Stomach (tissue), 8 donors: ENCODE measurements at regions not wholly inside any gene's neighbourhood (a gene's known extent, or its start where the extent isn't known, plus 50 kb on each side); places are given as distances from the start of the nearest gene placed in this dataset.

ENCODE experiments used
- DNase-seq, 2 donors: peaks; one replicate each; pipeline versions ENCODE4 v3.0.0 to v3.0.0-alpha.2; 2013 to 2019
- H3K27ac ChIP-seq, 5 donors: fragments of 200-600 bp in 4 of 5; sonication (generic) in 4 of 5; one replicate each; pipeline ENCODE4 v1.5.1; 2013 to 2019; ENCODE audit warnings: mild to moderate bottlenecking in 1 of 5, moderate library complexity in 1 of 5
- H3K27me3 ChIP-seq, 3 donors: fragments of 200-600 bp; sonication (generic); one replicate each; pipeline ENCODE4 v1.5.1; 2017 to 2019; ENCODE audit warnings: mixed run types in 1 of 3
- H3K36me3 ChIP-seq, 4 donors: fragments of 200-600 bp; sonication (generic); 1 replicate in 3 of 4; 2 replicates in 1 of 4; pipeline ENCODE4 v1.5.1; 2016 to 2019
- H3K4me1 ChIP-seq, 4 donors: fragments of 200-600 bp; sonication (generic); one replicate each; pipeline ENCODE4 v1.5.1; 2016 to 2019
- H3K4me3 ChIP-seq, 4 donors: fragments of 200-600 bp; sonication (generic) in 3 of 4; one replicate each; pipeline ENCODE4 v1.5.1; 2016 to 2019; ENCODE audit warnings: mild to moderate bottlenecking in 1 of 4
- H3K9me3 ChIP-seq, 4 donors: fragments of 200-600 bp; sonication (generic); one replicate each; pipeline ENCODE4 v1.5.1; 2016 to 2019
- EP300 ChIP-seq: sonication (generic); formaldehyde crosslinking; IDR thresholded peaks from one replicate; pipeline ENCODE4 v1.6.1; 2017; ENCODE audit warnings: antibody characterized with exemption
- POLR2A ChIP-seq, 4 donors: fragments of 450-650 bp; IDR thresholded peaks; one replicate each; pipeline ENCODE4 v1.6.1; 2016; ENCODE audit warnings: antibody characterized with exemption in 4 of 4, control low read depth in 2 of 4, mild to moderate bottlenecking in 1 of 4, moderate library complexity in 1 of 4
- POLR2AphosphoS5 ChIP-seq, 3 donors: sonication (generic); formaldehyde crosslinking; IDR thresholded peaks; one replicate each; pipeline ENCODE4 v1.6.1; 2016; ENCODE audit warnings: antibody characterized with exemption in 3 of 3
- WGBS, 5 donors: extraction: QIAGEN DNeasy Blood & Tissue Kit in 3 of 5; methylation state at CpG; one replicate each; pipeline versions ENCODE4 v1.1.5 to v1.1.7; 2013 to 2018; 5-methylcytosine and 5-hydroxymethylcytosine counted together
- intact Hi-C: fragments of 100-400 bp; cut with DNase I; formaldehyde crosslinking; loops from one replicate; pipeline ENCODE4 v1.15.1; 2023; ENCODE audit warnings: low total_unique reads
- TF ChIP-seq, protein P1 (sequence below), 7 experiments: fragments of 450-650 bp in 4 of 7; fragments of 200-600 bp in 3 of 7; sonication (generic) in 3 of 7; IDR thresholded peaks; one replicate each; pipeline ENCODE4 v1.5.1; 2016 to 2019; ENCODE audit warnings: antibody characterized with exemption in 7 of 7, control low read depth in 2 of 7, mild to moderate bottlenecking in 1 of 7
- donor health status: healthy with polysubstance abuse.
- donor health status: Bipolar disorder and iron deficiency.
- donor health status: healthy.

DNA sequence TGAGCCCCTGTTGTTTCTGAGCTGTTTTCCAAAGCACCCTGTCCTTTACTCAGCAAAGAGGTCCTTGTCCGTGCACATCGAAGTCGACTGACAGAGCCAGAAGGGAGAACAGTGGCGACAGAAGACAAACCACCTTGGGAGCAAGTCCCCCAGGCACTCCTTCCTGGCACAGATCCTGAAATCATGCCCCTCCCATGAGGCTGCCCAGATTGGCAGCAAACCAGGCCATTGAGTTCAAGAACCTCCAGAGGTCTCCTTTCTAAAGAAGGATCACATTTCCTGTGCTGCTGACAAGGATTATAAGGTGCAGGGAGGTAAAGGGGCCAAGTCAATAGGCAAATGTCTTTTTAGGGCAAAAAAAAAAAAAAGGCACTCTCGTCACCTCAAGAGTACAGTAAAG, 84.7 kb upstream of the HIVEP3 start:
- no peaks in the 10 kb centered on the region for H3K9me3 ChIP-seq
- H3K4me3 ChIP-seq = no peak overlapping the region
- intact Hi-C loops = no loop called here
- 60 to 75% (median 66%) methylated on average over 5 of the region's 5 CpGs for WGBS, 5 donors
- no peak overlapping the region for H3K27ac ChIP-seq
- no peaks in the 10 kb centered on the region for H3K36me3 ChIP-seq
- no peaks in the 10 kb centered on the region for H3K4me1 ChIP-seq
- peak; percentile 8 to 50 for DNase-seq
- TF ChIP-seq EP300 (no peak), POLR2AphosphoS5 (IDR thresholded peaks at IDR 0.05) (no peak), POLR2A (IDR thresholded peaks at IDR 0.05) (no peak)
- TF ChIP-seq, protein P1, sequence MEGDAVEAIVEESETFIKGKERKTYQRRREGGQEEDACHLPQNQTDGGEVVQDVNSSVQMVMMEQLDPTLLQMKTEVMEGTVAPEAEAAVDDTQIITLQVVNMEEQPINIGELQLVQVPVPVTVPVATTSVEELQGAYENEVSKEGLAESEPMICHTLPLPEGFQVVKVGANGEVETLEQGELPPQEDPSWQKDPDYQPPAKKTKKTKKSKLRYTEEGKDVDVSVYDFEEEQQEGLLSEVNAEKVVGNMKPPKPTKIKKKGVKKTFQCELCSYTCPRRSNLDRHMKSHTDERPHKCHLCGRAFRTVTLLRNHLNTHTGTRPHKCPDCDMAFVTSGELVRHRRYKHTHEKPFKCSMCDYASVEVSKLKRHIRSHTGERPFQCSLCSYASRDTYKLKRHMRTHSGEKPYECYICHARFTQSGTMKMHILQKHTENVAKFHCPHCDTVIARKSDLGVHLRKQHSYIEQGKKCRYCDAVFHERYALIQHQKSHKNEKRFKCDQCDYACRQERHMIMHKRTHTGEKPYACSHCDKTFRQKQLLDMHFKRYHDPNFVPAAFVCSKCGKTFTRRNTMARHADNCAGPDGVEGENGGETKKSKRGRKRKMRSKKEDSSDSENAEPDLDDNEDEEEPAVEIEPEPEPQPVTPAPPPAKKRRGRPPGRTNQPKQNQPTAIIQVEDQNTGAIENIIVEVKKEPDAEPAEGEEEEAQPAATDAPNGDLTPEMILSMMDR (IDR thresholded peaks at IDR 0.05) = no peak
- no peaks in the 10 kb centered on the region for H3K27me3 ChIP-seq

DNA sequence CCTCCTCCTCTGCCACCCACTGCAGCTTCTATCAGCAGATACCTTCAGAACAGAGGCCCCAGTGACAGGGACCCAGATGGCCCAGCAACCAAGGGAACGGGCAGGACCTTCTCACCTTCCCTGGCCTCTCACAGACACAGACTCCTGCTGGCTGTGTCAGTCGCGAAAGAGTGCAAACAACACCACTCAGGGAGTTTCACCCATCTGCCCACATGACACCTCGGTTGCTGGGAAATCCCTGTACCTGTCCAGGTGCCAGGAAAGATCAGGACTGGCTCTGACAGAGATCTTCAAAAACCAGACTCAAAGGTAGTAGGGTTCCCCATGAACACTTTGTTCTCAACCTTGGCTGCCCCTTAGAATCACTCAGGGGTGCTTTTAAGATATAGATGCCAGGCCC, 83.5 kb upstream of the HIVEP3 start:
- Histone ChIP-seq H3K27ac (no peak overlapping the region), H3K4me1 (no peaks in the 10 kb centered on the region), H3K9me3 (no peaks in the 10 kb centered on the region), H3K27me3 (no peaks in the 10 kb centered on the region), H3K36me3 (no peaks in the 10 kb centered on the region), H3K4me3 (no peak overlapping the region)
- peak in 1 of 2 donors; percentile 31 for DNase-seq
- 54 to 69% (median 63%) methylated on average over 4 of the region's 4 CpGs for WGBS, 5 donors
- TF ChIP-seq EP300 = no peak
- TF ChIP-seq POLR2A (IDR thresholded peaks at IDR 0.05) = no peak
- TF ChIP-seq POLR2AphosphoS5 (IDR thresholded peaks at IDR 0.05) = no peak
- TF ChIP-seq, protein P1 (IDR thresholded peaks at IDR 0.05) = no peak
- intact Hi-C loops = no loop called here

DNA sequence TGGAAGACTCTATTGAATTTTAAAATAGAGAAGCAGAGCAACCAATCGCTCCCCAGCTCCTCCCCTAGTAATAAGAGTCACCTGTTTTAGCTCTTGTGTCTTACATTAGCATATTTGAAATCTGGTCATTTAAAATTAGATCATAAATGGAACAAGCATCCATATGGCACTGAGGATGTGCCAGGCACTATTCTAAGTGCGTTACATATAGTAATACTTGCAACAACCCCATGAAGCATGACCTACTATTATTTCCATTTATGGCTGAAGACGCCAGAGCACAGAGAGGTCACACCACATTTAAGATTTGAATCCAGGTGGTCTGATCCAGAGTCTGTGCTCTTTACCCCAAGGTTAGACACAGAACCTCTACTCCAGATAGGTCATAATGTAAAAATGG, 82.0 kb upstream of the HIVEP3 start:
- TF ChIP-seq EP300 = no peak
- TF ChIP-seq POLR2AphosphoS5 (IDR thresholded peaks at IDR 0.05) = no peak
- TF ChIP-seq, protein P1 (IDR thresholded peaks at IDR 0.05) = no peak
- TF ChIP-seq POLR2A (IDR thresholded peaks at IDR 0.05) = no peak
- no peak overlapping the region for H3K27ac ChIP-seq
- WGBS, 5 donors = 91 to 93% (median 91%) methylated on average over 3 of the region's 3 CpGs
- H3K9me3 ChIP-seq = no peaks in the 10 kb centered on the region
- no peaks in the 10 kb centered on the region for H3K27me3 ChIP-seq
- no peak overlapping the region for H3K4me3 ChIP-seq
- H3K36me3 ChIP-seq = no peaks in the 10 kb centered on the region
- no peak for DNase-seq
- intact Hi-C loops = no loop called here
- H3K4me1 ChIP-seq = no peaks in the 10 kb centered on the region

DNA sequence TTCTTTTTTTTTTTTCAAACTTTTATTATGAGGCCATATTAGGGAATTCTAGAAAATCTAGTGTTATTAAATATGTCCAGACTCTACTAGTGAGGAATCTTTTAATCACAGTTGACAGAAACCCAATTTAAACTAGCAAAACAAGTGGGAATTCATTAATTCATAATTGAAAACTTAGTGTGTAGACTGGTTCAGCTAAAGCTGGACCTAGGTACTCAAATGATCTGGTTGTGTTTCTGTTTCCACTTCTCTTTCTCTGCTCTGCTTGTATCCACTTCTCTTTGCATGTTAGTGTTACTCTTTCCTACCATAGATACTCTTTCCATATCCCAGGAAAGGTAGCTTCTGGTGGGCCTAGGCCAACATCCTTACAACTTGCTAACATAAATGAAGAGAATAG, 81.2 kb upstream of the HIVEP3 start:
- DNase-seq = no peak
- H3K27me3 ChIP-seq = no peaks in the 10 kb centered on the region
- no peaks in the 10 kb centered on the region for H3K4me1 ChIP-seq
- H3K27ac ChIP-seq = no peak overlapping the region
- H3K4me3 ChIP-seq = no peak overlapping the region
- H3K36me3 ChIP-seq = no peaks in the 10 kb centered on the region
- TF ChIP-seq POLR2A (IDR thresholded peaks at IDR 0.05) (no peak), POLR2AphosphoS5 (IDR thresholded peaks at IDR 0.05) (no peak), EP300 (no peak)
- TF ChIP-seq, protein P1 (IDR thresholded peaks at IDR 0.05) = no peak
- H3K9me3 ChIP-seq = no peaks in the 10 kb centered on the region
- intact Hi-C loops = no loop called here

DNA sequence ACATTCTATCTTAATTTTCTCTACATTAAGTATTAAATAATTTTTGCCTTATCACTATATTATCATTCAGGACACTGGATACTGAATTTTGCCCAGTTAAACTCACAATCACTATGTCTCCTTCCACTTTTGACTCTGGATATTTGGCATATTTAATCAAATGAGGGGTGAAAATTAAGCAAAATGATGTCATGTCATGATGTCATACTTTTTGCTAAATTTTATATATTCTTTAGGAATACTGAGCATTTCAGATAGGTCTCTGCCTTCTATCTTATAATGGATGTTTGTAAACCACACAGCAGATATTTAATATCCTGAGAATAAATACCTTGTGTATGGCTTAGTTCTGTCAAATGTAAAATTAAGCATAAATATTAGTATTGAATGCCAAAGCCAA, 79.5 kb upstream of the HIVEP3 start:
- no peaks in the 10 kb centered on the region for H3K27me3 ChIP-seq
- no peak for DNase-seq
- no peak overlapping the region for H3K4me3 ChIP-seq
- H3K9me3 ChIP-seq = no peaks in the 10 kb centered on the region
- TF ChIP-seq POLR2A (IDR thresholded peaks at IDR 0.05) (no peak), EP300 (no peak), POLR2AphosphoS5 (IDR thresholded peaks at IDR 0.05) (no peak)
- TF ChIP-seq, protein P1 (IDR thresholded peaks at IDR 0.05) = no peak
- no peak overlapping the region for H3K27ac ChIP-seq
- intact Hi-C loops = no loop called here
- H3K4me1 ChIP-seq = no peaks in the 10 kb centered on the region
- no peaks in the 10 kb centered on the region for H3K36me3 ChIP-seq
